Mammary epithelial cell (primary cell): ENCODE measurements at regions not wholly inside any gene's neighbourhood (a gene's known extent, or its start where the extent isn't known, plus 50 kb on each side); places are given as distances from the start of the nearest gene placed in this dataset.

ENCODE experiments used
- EZH2 ChIP-seq: IDR thresholded peaks from 2 replicates; pipeline ENCODE4 v1.6.1; 2012; ENCODE audit warnings: low read length, inconsistent platforms, borderline replicate concordance
- TF ChIP-seq, protein P1 (sequence below), 2 donors: IDR thresholded peaks in 1 of 2; conservative IDR thresholded peaks in 1 of 2; 2 replicates each; pipeline ENCODE4 v1.5.1; 2011 to 2012; ENCODE audit warnings: inconsistent platforms in 2 of 2, low read length in 2 of 2, mild to moderate bottlenecking in 2 of 2, control low read depth in 1 of 2, low read depth in 1 of 2; ENCODE audit not compliant: insufficient read depth in 1 of 2; ENCODE audit errors: extremely low read depth in 1 of 2

GRCh38 chr4:89496851-89497250 lies 189.3 kb upstream of the GPRIN3 start:
- TF ChIP-seq, protein P1, sequence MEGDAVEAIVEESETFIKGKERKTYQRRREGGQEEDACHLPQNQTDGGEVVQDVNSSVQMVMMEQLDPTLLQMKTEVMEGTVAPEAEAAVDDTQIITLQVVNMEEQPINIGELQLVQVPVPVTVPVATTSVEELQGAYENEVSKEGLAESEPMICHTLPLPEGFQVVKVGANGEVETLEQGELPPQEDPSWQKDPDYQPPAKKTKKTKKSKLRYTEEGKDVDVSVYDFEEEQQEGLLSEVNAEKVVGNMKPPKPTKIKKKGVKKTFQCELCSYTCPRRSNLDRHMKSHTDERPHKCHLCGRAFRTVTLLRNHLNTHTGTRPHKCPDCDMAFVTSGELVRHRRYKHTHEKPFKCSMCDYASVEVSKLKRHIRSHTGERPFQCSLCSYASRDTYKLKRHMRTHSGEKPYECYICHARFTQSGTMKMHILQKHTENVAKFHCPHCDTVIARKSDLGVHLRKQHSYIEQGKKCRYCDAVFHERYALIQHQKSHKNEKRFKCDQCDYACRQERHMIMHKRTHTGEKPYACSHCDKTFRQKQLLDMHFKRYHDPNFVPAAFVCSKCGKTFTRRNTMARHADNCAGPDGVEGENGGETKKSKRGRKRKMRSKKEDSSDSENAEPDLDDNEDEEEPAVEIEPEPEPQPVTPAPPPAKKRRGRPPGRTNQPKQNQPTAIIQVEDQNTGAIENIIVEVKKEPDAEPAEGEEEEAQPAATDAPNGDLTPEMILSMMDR (conservative IDR thresholded peaks at IDR 0.05 in 1 of 2, IDR thresholded peaks at IDR 0.05 in 1 of 2; ENCODE audit: extremely low read depth in 1 of 2, insufficient read depth in 1 of 2, low read depth in 1 of 2, low read length in 2 of 2), result no peak
- no peak for TF ChIP-seq EZH2
